ENCODE measurements at regions not wholly inside any gene's neighbourhood (a gene's known extent, or its start where the extent isn't known, plus 50 kb on each side); places are given as distances from the start of the nearest gene placed in this dataset.

DNA sequence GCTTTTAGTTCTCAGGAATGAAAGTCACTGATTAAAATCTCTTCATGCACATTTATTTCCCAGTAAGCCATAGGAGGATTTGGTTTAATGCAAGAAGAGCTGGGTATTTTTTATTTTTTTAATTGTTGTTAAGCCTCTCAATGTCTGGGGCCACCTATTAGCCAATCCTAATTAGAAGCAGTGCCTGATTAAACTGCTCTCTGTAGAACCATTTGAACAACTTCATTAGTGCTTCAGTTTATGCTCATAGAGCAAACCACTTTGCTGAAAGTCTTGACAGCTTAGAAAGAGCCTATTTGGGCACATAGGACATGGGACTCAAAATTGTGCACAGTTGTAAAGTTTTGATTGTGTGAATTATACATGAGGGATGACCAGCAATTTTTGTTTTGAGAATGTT lies 548.9 kb downstream of the FRK start:
- no peak for TF ChIP-seq HDAC2 (CRISPR knock-in tag; IDR thresholded peaks at IDR 0.05)
- TF ChIP-seq, protein P1, sequence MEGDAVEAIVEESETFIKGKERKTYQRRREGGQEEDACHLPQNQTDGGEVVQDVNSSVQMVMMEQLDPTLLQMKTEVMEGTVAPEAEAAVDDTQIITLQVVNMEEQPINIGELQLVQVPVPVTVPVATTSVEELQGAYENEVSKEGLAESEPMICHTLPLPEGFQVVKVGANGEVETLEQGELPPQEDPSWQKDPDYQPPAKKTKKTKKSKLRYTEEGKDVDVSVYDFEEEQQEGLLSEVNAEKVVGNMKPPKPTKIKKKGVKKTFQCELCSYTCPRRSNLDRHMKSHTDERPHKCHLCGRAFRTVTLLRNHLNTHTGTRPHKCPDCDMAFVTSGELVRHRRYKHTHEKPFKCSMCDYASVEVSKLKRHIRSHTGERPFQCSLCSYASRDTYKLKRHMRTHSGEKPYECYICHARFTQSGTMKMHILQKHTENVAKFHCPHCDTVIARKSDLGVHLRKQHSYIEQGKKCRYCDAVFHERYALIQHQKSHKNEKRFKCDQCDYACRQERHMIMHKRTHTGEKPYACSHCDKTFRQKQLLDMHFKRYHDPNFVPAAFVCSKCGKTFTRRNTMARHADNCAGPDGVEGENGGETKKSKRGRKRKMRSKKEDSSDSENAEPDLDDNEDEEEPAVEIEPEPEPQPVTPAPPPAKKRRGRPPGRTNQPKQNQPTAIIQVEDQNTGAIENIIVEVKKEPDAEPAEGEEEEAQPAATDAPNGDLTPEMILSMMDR (CRISPR knock-in tag; IDR thresholded peaks at IDR 0.05): no peak
- no peak for TF ChIP-seq PCBP1 (IDR thresholded peaks at IDR 0.05; ENCODE audit: borderline replicate concordance, low read depth, low read length)
- TF ChIP-seq, protein P2, sequence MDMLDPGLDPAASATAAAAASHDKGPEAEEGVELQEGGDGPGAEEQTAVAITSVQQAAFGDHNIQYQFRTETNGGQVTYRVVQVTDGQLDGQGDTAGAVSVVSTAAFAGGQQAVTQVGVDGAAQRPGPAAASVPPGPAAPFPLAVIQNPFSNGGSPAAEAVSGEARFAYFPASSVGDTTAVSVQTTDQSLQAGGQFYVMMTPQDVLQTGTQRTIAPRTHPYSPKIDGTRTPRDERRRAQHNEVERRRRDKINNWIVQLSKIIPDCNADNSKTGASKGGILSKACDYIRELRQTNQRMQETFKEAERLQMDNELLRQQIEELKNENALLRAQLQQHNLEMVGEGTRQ (IDR thresholded peaks at IDR 0.05; ENCODE audit: low read depth, low read length): no peak
- TF ChIP-seq, protein P2 (CRISPR knock-in tag; IDR thresholded peaks at IDR 0.05; ENCODE audit: borderline replicate concordance): no peak
- TF ChIP-seq ZNF598 (CRISPR knock-in tag; IDR thresholded peaks at IDR 0.05; ENCODE audit: borderline replicate concordance): no peak
- no peak for TF ChIP-seq NR2C2 (CRISPR knock-in tag; IDR thresholded peaks at IDR 0.05; ENCODE audit: borderline replicate concordance)

Measured in HepG2 (cell line).